ENCODE measurements at regions not wholly inside any gene's neighbourhood (a gene's known extent, or its start where the extent isn't known, plus 50 kb on each side); places are given as distances from the start of the nearest gene placed in this dataset.

GRCh38 chr1:229091721-229092136 lies 179.2 kb upstream of the RAB4A start:
- CTCF ChIA-PET = no interaction called here
- Histone ChIP-seq H3K27ac (ENCODE audit: low read length) (no peak overlapping the region), H3K4me1 (ENCODE audit: control insufficient read depth, insufficient read depth, low read length) (no peaks in the 10 kb centered on the region), H3K27me3 (ENCODE audit: control insufficient read depth, insufficient read depth, low read length) (no peaks in the 10 kb centered on the region), H3K9me3 (ENCODE audit: control insufficient read depth, insufficient read depth, low read depth, low read length) (no peaks in the 10 kb centered on the region), H3K4me3 (ENCODE audit: low read depth in 2 of 2, low read length in 2 of 2) (no peak overlapping the region), H3K36me3 (ENCODE audit: control insufficient read depth, insufficient read depth, low read length) (no peaks in the 10 kb centered on the region)
- TF ChIP-seq POLR2AphosphoS5 (IDR thresholded peaks at IDR 0.05; ENCODE audit: low read depth, low read length) (no peak), TCF7L2 (IDR thresholded peaks at IDR 0.05; ENCODE audit: low read depth, low read length) (no peak), SIN3A (IDR thresholded peaks at IDR 0.05; ENCODE audit: borderline replicate concordance, insufficient read depth, low read depth, low read length) (no peak), CTCF (IDR thresholded peaks at IDR 0.05) (no peak)
- TF ChIP-seq, protein P1, sequence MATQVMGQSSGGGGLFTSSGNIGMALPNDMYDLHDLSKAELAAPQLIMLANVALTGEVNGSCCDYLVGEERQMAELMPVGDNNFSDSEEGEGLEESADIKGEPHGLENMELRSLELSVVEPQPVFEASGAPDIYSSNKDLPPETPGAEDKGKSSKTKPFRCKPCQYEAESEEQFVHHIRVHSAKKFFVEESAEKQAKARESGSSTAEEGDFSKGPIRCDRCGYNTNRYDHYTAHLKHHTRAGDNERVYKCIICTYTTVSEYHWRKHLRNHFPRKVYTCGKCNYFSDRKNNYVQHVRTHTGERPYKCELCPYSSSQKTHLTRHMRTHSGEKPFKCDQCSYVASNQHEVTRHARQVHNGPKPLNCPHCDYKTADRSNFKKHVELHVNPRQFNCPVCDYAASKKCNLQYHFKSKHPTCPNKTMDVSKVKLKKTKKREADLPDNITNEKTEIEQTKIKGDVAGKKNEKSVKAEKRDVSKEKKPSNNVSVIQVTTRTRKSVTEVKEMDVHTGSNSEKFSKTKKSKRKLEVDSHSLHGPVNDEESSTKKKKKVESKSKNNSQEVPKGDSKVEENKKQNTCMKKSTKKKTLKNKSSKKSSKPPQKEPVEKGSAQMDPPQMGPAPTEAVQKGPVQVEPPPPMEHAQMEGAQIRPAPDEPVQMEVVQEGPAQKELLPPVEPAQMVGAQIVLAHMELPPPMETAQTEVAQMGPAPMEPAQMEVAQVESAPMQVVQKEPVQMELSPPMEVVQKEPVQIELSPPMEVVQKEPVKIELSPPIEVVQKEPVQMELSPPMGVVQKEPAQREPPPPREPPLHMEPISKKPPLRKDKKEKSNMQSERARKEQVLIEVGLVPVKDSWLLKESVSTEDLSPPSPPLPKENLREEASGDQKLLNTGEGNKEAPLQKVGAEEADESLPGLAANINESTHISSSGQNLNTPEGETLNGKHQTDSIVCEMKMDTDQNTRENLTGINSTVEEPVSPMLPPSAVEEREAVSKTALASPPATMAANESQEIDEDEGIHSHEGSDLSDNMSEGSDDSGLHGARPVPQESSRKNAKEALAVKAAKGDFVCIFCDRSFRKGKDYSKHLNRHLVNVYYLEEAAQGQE (IDR thresholded peaks at IDR 0.05; ENCODE audit: insufficient read depth in 1 of 2, low read depth in 2 of 2, low read length in 1 of 2) = no peak
- DNase-seq (ENCODE audit: low read depth, low spot score) (no peak), ATAC-seq (no peak)
- BruUV-seq (replicated peaks) = no TSS peak
- POLR2A ChIA-PET = no interaction called here
- intact Hi-C loops (cut with micrococcal nuclease; ENCODE audit: unreplicated experiment) (no loop called here), in situ Hi-C loops (cut with HindIII; ENCODE audit: low pct_unique_long_range_greater_than_20kb, low sequenced_read_pairs) (no loop called here)

DNA sequence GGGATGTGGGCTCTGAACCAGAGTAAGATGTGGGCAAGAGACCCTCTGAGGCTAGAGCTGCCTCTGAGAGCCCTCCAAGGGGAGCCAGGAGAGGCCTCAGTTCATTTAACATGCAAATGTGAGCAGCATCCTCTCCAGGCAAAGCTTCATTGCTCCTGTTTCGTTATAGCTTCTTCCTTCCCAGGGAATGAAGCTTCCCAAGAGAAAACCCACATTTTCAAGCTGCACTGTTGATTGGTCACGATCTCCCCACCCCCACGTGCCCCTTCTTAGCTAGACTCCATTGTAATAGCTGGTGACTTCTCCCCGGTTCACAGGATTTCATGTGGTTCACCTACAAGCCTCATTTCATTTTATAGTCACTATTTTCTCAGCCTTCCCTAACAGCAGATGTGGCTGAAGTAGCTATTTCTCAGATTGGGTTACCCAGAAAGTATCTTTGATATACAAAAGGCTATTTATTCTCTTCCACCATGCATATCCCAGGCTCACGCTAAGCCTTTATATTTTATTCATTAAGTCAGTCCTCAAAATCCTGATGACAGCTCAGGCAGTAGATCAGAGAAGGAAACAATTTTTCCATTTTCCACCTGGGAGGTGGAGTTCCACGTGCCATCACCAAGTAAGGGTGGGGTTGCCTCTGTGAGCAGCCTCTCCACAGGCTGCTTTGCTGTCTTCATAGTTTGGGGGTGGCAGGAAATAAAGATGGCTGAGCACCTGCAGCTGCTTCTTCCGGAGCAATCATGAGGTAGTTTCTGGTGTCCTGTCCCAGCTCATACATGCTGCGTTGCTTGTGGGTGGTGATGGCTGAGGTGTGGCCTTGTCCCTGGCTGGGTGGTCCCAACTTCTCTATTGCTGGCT lies 178.3 kb upstream of the RAB4A start:
- DNase-seq (ENCODE audit: low read depth, low spot score) = no peak
- no peaks in the 10 kb centered on the region for H3K27me3 ChIP-seq (ENCODE audit: control insufficient read depth, insufficient read depth, low read length)
- H3K4me1 ChIP-seq (ENCODE audit: control insufficient read depth, insufficient read depth, low read length) = no peaks in the 10 kb centered on the region
- no peaks in the 10 kb centered on the region for H3K36me3 ChIP-seq (ENCODE audit: control insufficient read depth, insufficient read depth, low read length)
- ChIA-PET CTCF (no interaction called here), POLR2A (no interaction called here)
- H3K4me3 ChIP-seq (ENCODE audit: low read depth in 2 of 2, low read length in 2 of 2) = no peak overlapping the region
- in situ Hi-C loops (cut with HindIII; ENCODE audit: low pct_unique_long_range_greater_than_20kb, low sequenced_read_pairs) (no loop called here), intact Hi-C loops (cut with micrococcal nuclease; ENCODE audit: unreplicated experiment) (no loop called here)
- H3K27ac ChIP-seq (ENCODE audit: low read length) = no peak overlapping the region
- no peak for ATAC-seq
- BruUV-seq (replicated peaks) = no TSS peak
- no peaks in the 10 kb centered on the region for H3K9me3 ChIP-seq (ENCODE audit: control insufficient read depth, insufficient read depth, low read depth, low read length)
- TF ChIP-seq TCF7L2 (IDR thresholded peaks at IDR 0.05; ENCODE audit: low read depth, low read length) (no peak), CTCF (IDR thresholded peaks at IDR 0.05) (no peak), POLR2AphosphoS5 (IDR thresholded peaks at IDR 0.05; ENCODE audit: low read depth, low read length) (no peak), SIN3A (IDR thresholded peaks at IDR 0.05; ENCODE audit: borderline replicate concordance, insufficient read depth, low read depth, low read length) (no peak)
- TF ChIP-seq, protein P1 (IDR thresholded peaks at IDR 0.05; ENCODE audit: insufficient read depth in 1 of 2, low read depth in 2 of 2, low read length in 1 of 2) = no peak

Measured in Panc1 (cell line).